Activated B cell treated with CpG ODN at 0.5 μM for 24 hours (primary cell): ENCODE measurements at regions not wholly inside any gene's neighbourhood (a gene's known extent, or its start where the extent isn't known, plus 50 kb on each side); places are given as distances from the start of the nearest gene placed in this dataset.

Experiments
- ATAC-seq: fragments of 200-7000 bp; cut with Tn5 transposase; one replicate; pipeline ENCODE4 v1.10.0; 2021; ENCODE audit warnings: low read depth, mild to moderate bottlenecking, moderate library complexity
- CTCF ChIA-PET: fragments of 350-600 bp; sonication (Branson Sonifier 250); formaldehyde crosslinking; loops from one replicate; lab custom pipeline; 2021; ENCODE audit warnings: antibody characterized with exemption; lab: Charles Lee
- POLR2A ChIA-PET: fragments of 350-600 bp; sonication (Branson Sonifier 250); formaldehyde crosslinking; loops from one replicate; lab custom pipeline; 2021; ENCODE audit warnings: antibody characterized with exemption; lab: Charles Lee
- DNase-seq: peaks from one replicate; pipeline ENCODE4 v3.0.0; 2022
- H3K27ac Mint-ChIP-seq: one replicate; pipeline ENCODE4 v1.8.0; 2020; ENCODE audit warnings: mixed read lengths
- H3K27me3 Mint-ChIP-seq: one replicate; pipeline ENCODE4 v1.8.0; 2021; ENCODE audit warnings: mixed read lengths
- H3K36me3 Mint-ChIP-seq: one replicate; pipeline ENCODE4 v1.8.0; 2021; ENCODE audit warnings: low read depth, mixed read lengths
- H3K4me1 Mint-ChIP-seq: one replicate; pipeline ENCODE4 v1.8.0; 2021; ENCODE audit warnings: mixed read lengths
- H3K4me3 Mint-ChIP-seq: one replicate; pipeline ENCODE4 v1.8.0; 2020; ENCODE audit warnings: mild to moderate bottlenecking, mixed read lengths
- H3K9me3 Mint-ChIP-seq: one replicate; pipeline ENCODE4 v1.8.0; 2020; ENCODE audit warnings: mixed read lengths
- intact Hi-C: fragments of 100-400 bp; cut with micrococcal nuclease; formaldehyde crosslinking; loops from one replicate; pipeline ENCODE4 v1.15.1; 2024
- TF ChIP-seq, protein P1 (sequence below): fragments of 200-600 bp; IDR thresholded peaks from one replicate; pipeline ENCODE4 v1.8.0; 2022; ENCODE audit warnings: antibody characterized with exemption, mild to moderate bottlenecking

DNA sequence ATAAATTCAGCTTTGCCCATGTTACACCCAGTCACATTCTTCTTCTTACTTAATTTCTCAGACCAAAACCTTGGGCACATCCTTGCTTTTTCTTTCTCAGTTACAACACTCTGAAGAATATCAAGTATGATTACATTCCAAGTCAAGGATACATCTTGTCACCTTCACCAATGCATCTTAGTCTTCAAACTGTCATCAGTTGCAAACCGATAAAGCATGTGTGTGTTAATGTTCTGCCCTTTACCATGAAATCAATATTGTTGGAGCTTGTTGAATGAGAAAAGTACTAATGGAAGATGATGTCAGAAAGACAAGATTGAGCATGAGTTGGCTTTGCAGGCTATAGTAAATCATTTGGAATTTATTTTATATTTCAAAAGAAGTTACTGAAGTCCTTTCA lies 764.6 kb downstream of the NCAM2 start:
- no peak overlapping the region for H3K4me3 Mint-ChIP-seq
- TF ChIP-seq, protein P1, sequence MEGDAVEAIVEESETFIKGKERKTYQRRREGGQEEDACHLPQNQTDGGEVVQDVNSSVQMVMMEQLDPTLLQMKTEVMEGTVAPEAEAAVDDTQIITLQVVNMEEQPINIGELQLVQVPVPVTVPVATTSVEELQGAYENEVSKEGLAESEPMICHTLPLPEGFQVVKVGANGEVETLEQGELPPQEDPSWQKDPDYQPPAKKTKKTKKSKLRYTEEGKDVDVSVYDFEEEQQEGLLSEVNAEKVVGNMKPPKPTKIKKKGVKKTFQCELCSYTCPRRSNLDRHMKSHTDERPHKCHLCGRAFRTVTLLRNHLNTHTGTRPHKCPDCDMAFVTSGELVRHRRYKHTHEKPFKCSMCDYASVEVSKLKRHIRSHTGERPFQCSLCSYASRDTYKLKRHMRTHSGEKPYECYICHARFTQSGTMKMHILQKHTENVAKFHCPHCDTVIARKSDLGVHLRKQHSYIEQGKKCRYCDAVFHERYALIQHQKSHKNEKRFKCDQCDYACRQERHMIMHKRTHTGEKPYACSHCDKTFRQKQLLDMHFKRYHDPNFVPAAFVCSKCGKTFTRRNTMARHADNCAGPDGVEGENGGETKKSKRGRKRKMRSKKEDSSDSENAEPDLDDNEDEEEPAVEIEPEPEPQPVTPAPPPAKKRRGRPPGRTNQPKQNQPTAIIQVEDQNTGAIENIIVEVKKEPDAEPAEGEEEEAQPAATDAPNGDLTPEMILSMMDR, result no peak
- intact Hi-C loops, result no loop called here
- POLR2A ChIA-PET, result no interaction called here
- no peaks in the 10 kb centered on the region for H3K27me3 Mint-ChIP-seq
- no peak for DNase-seq
- no peaks in the 10 kb centered on the region for H3K4me1 Mint-ChIP-seq
- H3K27ac Mint-ChIP-seq, result no peak overlapping the region
- no peak for ATAC-seq
- CTCF ChIA-PET, result no interaction called here
- H3K9me3 Mint-ChIP-seq, result peaks cover 2% of the 10 kb centered on the region
- no peaks in the 10 kb centered on the region for H3K36me3 Mint-ChIP-seq

DNA sequence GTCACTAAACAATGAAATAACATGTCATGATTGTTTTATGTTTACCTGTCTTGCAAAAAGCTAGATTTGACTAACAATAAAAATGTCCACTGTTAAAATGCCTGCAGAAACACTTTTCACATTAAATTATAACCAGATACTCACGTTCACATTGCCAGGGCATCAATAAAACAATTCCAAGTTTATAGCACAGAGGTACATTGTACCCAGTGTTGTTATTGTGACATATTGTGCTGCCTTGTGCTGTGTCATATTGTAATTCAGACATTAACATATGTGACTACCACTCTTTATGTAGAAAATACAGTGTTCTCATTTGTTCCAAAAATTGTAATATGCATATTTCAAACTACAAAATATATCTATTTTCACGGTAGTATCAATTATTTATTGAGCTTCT lies 766.1 kb downstream of the NCAM2 start:
- TF ChIP-seq, protein P1, result no peak
- ChIA-PET CTCF (no interaction called here), POLR2A (no interaction called here)
- no peak for DNase-seq
- Mint-ChIP-seq H3K4me3 (no peak overlapping the region), H3K36me3 (no peaks in the 10 kb centered on the region), H3K27ac (no peak overlapping the region), H3K9me3 (peaks cover 7% of the 10 kb centered on the region), H3K27me3 (no peaks in the 10 kb centered on the region), H3K4me1 (no peaks in the 10 kb centered on the region)
- ATAC-seq, result no peak
- intact Hi-C loops, result no loop called here

DNA sequence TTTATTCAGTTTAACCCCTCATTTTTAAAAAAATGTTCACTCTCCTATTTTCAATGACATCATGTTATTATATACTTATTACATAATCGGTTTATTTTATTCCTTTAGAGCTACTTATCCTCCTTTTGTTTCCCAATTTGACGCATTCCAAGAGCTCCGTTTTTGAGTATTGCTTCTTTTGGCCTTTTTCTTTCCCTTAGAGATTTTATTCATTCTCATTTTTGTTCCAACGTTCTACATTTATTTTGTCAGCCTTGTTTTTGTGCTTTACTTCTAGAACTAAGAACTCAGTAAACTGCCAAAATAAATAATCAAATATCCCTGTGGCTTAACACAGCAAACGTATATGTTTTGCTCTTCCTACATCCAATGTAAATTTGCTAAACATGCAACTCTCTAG lies 769.1 kb downstream of the NCAM2 start:
- TF ChIP-seq, protein P1, result no peak
- Mint-ChIP-seq H3K36me3 (no peaks in the 10 kb centered on the region), H3K9me3 (peaks cover 9% of the 10 kb centered on the region), H3K4me1 (no peaks in the 10 kb centered on the region), H3K27ac (no peak overlapping the region), H3K4me3 (no peak overlapping the region), H3K27me3 (no peaks in the 10 kb centered on the region)
- ChIA-PET POLR2A (no interaction called here), CTCF (no interaction called here)
- DNase-seq (no peak), ATAC-seq (no peak)
- intact Hi-C loops, result no loop called here

DNA sequence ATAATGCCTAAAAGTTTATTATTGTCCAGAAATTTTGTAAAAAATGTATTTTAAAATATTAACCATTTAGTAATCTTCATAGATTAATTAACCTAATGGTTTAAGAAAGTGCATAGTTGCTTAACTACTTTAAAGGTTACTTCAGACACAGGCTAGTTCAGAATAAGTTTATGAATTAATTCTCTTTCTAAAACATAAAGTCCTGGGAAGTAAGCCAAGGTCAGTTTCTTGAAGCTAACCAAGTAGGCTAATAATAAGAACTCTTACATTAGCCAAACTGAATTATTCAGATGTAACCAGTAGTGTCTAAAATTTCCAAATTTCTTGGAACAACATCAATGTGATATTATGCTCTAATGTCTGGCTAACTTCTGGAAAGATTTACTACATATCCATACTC lies 790.4 kb downstream of the NCAM2 start:
- intact Hi-C loops, result no loop called here
- Mint-ChIP-seq H3K4me3 (no peak overlapping the region), H3K4me1 (no peaks in the 10 kb centered on the region), H3K9me3 (peaks cover 5% of the 10 kb centered on the region), H3K27ac (no peak overlapping the region), H3K27me3 (no peaks in the 10 kb centered on the region), H3K36me3 (no peaks in the 10 kb centered on the region)
- DNase-seq, result no peak
- TF ChIP-seq, protein P1, result no peak
- ChIA-PET CTCF (no interaction called here), POLR2A (no interaction called here)
- ATAC-seq, result no peak

DNA sequence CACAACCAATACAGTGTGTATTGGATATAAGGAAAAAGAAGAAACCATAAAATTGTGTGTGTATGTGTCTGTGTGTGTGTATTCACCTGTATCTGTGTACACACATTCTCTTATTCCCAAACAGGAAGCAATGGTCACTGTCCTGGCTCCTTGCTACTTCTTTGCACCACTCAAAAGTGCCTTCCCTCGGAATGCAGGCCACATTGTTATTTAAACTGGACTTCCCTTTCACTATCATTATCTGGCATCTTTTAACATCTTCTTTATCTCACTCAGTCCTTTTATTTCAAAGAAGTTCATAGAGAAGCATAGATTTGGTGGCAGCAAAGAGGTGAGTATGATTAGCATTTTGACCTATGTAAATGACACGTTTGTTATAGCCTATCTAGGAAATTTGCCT lies 803.7 kb downstream of the NCAM2 start:
- no peaks in the 10 kb centered on the region for H3K36me3 Mint-ChIP-seq
- no peaks in the 10 kb centered on the region for H3K4me1 Mint-ChIP-seq
- no peak overlapping the region for H3K27ac Mint-ChIP-seq
- no peak overlapping the region for H3K4me3 Mint-ChIP-seq
- DNase-seq (no peak), ATAC-seq (no peak)
- TF ChIP-seq, protein P1, result no peak
- intact Hi-C loops, result no loop called here
- ChIA-PET CTCF (no interaction called here), POLR2A (no interaction called here)
- peaks cover 9% of the 10 kb centered on the region for H3K9me3 Mint-ChIP-seq
- H3K27me3 Mint-ChIP-seq, result no peaks in the 10 kb centered on the region
